PC-9 (cell line): ENCODE measurements at regions not wholly inside any gene's neighbourhood (a gene's known extent, or its start where the extent isn't known, plus 50 kb on each side); places are given as distances from the start of the nearest gene placed in this dataset.

Experiments
- BruUV-seq: library from RNA; stranded (reverse); fragments of 400-500 nt; replicated peaks from 2 replicates; lab custom pipeline; 2021; lab: Mats Ljungman, UMichigan
- CTCF ChIA-PET: fragments of 300-600 bp; sonication (Branson Sonifier 250); formaldehyde crosslinking; loops from one replicate; lab custom pipeline; 2022; ENCODE audit warnings: antibody characterized with exemption; lab: Charles Lee
- POLR2A ChIA-PET: fragments of 300-600 bp; sonication (Branson Sonifier 250); formaldehyde crosslinking; loops from one replicate; lab custom pipeline; 2022; ENCODE audit warnings: antibody characterized with exemption; ENCODE audit not compliant: unreplicated experiment; lab: Charles Lee
- DNase-seq, 2 experiments: peaks; one replicate each; pipeline versions ENCODE4 v3.0.0 to v3.0.0-alpha.2; 2015 to 2022; ENCODE audit warnings: mixed read lengths in 1 of 2
- H2AFZ ChIP-seq: fragments of 200-600 bp; sonication (generic); 2 replicates; pipeline ENCODE4 v1.8.1; 2017; ENCODE audit warnings: antibody characterized with exemption
- H3F3A ChIP-seq: fragments of 200-600 bp; sonication (generic); 2 replicates; pipeline ENCODE4 v1.8.1; 2017; ENCODE audit warnings: antibody characterized with exemption, mild to moderate bottlenecking, low read depth; ENCODE audit not compliant: insufficient read depth
- H3K27ac ChIP-seq: fragments of 200-600 bp; sonication (generic); 2 replicates; pipeline ENCODE4 v1.6.1; 2016; ENCODE audit warnings: mixed run types
- H3K27me3 ChIP-seq: fragments of 200-600 bp; sonication (generic); 2 replicates; pipeline ENCODE4 v1.6.1; 2016; ENCODE audit warnings: low read depth, mixed run types; ENCODE audit not compliant: insufficient read depth
- H3K36me3 ChIP-seq: fragments of 200-600 bp; sonication (generic); 2 replicates; pipeline ENCODE4 v1.6.1; 2016; ENCODE audit warnings: low read depth, mixed run types
- H3K4me1 ChIP-seq: fragments of 200-600 bp; sonication (generic); replicated peaks from 2 replicates; pipeline ENCODE4 v1.6.1; 2016; ENCODE audit warnings: mixed run types; ENCODE audit not compliant: insufficient read depth
- H3K4me2 ChIP-seq: fragments of 200-600 bp; sonication (generic); 2 replicates; pipeline ENCODE4 v1.6.1; 2017; ENCODE audit warnings: mixed run types
- H3K4me3 ChIP-seq: fragments of 200-600 bp; sonication (generic); 2 replicates; pipeline ENCODE4 v1.6.1; 2016; ENCODE audit warnings: mixed run types
- H3K79me2 ChIP-seq: fragments of 200-600 bp; sonication (generic); 2 replicates; pipeline ENCODE4 v1.6.1; 2017; ENCODE audit warnings: low read depth, mixed run types
- H3K9me2 ChIP-seq: fragments of 200-600 bp; sonication (generic); 2 replicates; pipeline ENCODE4 v1.8.1; 2017; ENCODE audit warnings: mild to moderate bottlenecking; ENCODE audit not compliant: insufficient read depth
- H3K9me3 ChIP-seq: fragments of 200-600 bp; sonication (generic); 2 replicates; pipeline ENCODE4 v1.8.1; 2016; ENCODE audit warnings: low read depth; ENCODE audit not compliant: insufficient read depth
- H4K20me1 ChIP-seq: fragments of 200-600 bp; sonication (generic); 2 replicates; pipeline ENCODE4 v1.8.1; 2017; ENCODE audit not compliant: insufficient read depth
- CTCF ChIP-seq: fragments of 200-600 bp; sonication (generic); conservative IDR thresholded peaks from 2 replicates; pipeline ENCODE4 v1.6.1; 2017; ENCODE audit warnings: mixed run types, antibody characterized with exemption, mild to moderate bottlenecking, moderate library complexity
- EZH2 ChIP-seq: fragments of 200-600 bp; sonication (generic); IDR thresholded peaks from 2 replicates; pipeline ENCODE4 v1.8.0; 2017; ENCODE audit warnings: antibody characterized with exemption, low read depth
- intact Hi-C: fragments of 100-400 bp; cut with micrococcal nuclease; formaldehyde crosslinking; loops from one replicate; pipeline ENCODE4 v1.10.0; 2022; ENCODE audit not compliant: unreplicated experiment

GRCh38 chr14:45332360-45332988, 79.5 kb upstream of the MIS18BP1 start:
- no peak overlapping the region for H2AFZ ChIP-seq
- H3K27ac ChIP-seq = no peak overlapping the region
- POLR2A ChIA-PET = no interaction called here
- H3K4me2 ChIP-seq = no peak overlapping the region
- CTCF ChIA-PET = no interaction called here
- BruUV-seq = no TSS peak
- no peaks in the 10 kb centered on the region for H3K79me2 ChIP-seq
- H3K4me3 ChIP-seq = no peak overlapping the region
- intact Hi-C loops = no loop called here
- H4K20me1 ChIP-seq = no peaks in the 10 kb centered on the region
- H3K36me3 ChIP-seq = no peaks in the 10 kb centered on the region
- no peaks in the 10 kb centered on the region for H3F3A ChIP-seq
- H3K9me2 ChIP-seq = no peaks in the 10 kb centered on the region
- no peaks in the 10 kb centered on the region for H3K9me3 ChIP-seq
- no peaks in the 10 kb centered on the region for H3K27me3 ChIP-seq
- no peaks in the 10 kb centered on the region for H3K4me1 ChIP-seq
- TF ChIP-seq CTCF (no peak), EZH2 (no peak)
- DNase-seq = no peak

DNA sequence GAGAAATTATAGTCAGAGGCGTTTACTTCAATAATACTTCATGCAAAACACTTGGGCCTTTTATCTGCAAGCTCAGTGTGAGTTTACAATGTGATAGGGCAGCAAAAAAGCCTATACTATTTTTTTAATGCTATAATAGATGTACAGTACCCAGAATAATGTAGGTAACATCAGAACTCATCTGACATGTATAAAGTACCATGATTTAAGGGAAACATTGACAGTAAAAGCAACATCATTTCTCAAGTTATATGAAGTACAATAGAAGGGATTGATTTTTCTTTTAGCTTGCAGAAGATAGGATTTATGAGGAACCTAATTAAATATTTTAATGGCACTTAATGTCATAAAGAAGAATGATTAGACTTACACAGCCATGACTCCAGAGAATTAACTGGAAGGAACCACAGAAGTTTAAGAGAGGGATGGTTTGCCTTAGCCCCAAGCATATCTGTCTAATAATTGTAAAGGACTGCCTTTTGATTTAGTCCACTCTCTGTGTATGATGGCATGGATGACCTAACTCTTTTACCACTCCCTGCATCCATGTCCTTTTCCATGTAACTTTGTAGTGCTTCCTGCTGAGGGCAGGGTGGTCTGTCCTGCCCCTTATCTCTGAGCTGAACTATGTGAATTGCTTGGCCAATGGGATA, 55.9 kb upstream of the MIS18BP1 start:
- no peaks in the 10 kb centered on the region for H3K36me3 ChIP-seq
- intact Hi-C loops = no loop called here
- no peak overlapping the region for H3K4me3 ChIP-seq
- no peaks in the 10 kb centered on the region for H3K79me2 ChIP-seq
- no peaks in the 10 kb centered on the region for H4K20me1 ChIP-seq
- H2AFZ ChIP-seq = no peak overlapping the region
- no peak for TF ChIP-seq EZH2
- no peak for TF ChIP-seq CTCF
- no peaks in the 10 kb centered on the region for H3F3A ChIP-seq
- ChIA-PET CTCF (no interaction called here), POLR2A (no interaction called here)
- no TSS peak for BruUV-seq
- H3K4me1 ChIP-seq = no peaks in the 10 kb centered on the region
- no peaks in the 10 kb centered on the region for H3K27me3 ChIP-seq
- DNase-seq = no peak
- no peaks in the 10 kb centered on the region for H3K9me2 ChIP-seq
- no peak overlapping the region for H3K27ac ChIP-seq
- H3K4me2 ChIP-seq = no peak overlapping the region
- H3K9me3 ChIP-seq = no peaks in the 10 kb centered on the region
